H54 (cell line): ENCODE measurements at regions not wholly inside any gene's neighbourhood (a gene's known extent, or its start where the extent isn't known, plus 50 kb on each side); places are given as distances from the start of the nearest gene placed in this dataset.

Experiments used
- DNase-seq: peaks from one replicate; pipeline ENCODE4 v3.0.0; 2011; ENCODE audit warnings: low spot score, mixed read lengths; ENCODE audit not compliant: insufficient read length
- FAIRE-seq: peaks from 3 replicates; lab custom pipeline; 2011; peaks lifted over from hg19 to GRCh38; lab: Jason Lieb, UNC
- POLR2A ChIP-seq: IDR thresholded peaks from 2 replicates; pipeline ENCODE4 v1.6.1; 2011; ENCODE audit warnings: low read depth, mild to moderate bottlenecking, low read length

DNA sequence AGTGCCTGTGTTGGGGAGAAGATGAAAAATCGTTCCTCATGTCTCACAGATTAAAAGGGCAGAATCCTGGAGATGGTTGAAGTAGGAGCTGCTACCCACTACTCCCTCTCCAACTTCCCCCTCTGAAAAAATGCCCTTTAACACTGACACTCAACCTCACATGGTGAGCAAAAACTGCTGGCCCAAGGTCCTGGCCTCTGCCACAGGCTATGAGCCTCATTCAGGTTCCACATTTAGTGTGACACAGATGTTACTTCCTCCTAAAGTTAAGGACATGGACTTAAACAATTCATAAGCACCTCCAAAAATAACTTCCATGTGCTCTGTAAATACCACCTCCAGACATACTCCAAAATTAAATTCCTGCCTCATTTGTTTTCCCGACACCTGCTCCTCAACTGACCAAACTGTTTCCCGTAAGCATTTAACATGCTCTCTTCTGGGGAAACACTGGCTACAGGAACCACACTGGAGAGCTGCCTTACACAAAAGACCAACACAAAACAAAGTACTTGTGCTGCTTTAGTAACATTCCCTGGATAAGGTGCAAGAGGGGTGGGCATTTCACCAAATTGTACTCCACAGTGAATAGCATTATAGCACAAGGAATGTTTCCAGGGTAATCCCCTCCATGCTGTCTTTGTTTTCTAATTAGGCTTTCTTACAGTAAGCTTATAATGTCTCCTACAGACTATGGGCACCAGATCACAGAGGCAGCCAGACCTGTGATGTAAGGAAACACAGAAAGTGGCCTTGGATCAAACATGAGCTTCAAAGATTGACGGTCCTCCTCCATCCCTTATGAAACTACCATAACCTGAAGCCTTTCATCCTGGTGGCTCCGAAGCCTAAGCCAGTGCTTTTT is 57.0 kb downstream of the PHLDA1 start:
- TF ChIP-seq POLR2A = no peak
- DNase-seq (no peak), FAIRE-seq (no peak)

- TF ChIP-seq POLR2A = no peak
- no peak for DNase-seq
- no peak for FAIRE-seq
Measured at GRCh38 chr12:75971253-75971652, 60.3 kb downstream of the PHLDA1 start.

DNA sequence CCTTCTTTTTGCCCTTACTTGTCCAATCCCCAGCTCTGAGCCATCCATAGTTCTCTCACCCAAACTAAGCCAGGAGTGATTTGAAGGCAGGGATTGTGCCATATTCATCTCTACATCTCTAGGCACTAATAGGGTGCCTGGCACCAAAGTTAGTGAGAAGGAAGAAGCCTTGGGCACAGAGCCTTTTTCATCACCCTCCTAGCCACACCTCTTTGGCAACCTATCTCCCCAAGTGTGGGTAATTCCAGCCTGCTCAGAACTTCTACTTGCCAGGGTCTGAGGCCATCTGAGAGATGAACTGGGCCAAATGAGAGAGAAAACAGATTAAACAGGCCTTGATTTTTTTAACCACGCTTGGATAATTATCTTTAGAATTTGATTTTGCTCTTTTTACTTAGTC is 61.3 kb downstream of the PHLDA1 start:
- TF ChIP-seq POLR2A = no peak
- DNase-seq = no peak
- no peak for FAIRE-seq

- DNase-seq = no peak
- no peak for FAIRE-seq
- no peak for TF ChIP-seq POLR2A
Measured at GRCh38 chr12:75969768-75970167, 61.8 kb downstream of the PHLDA1 start.

DNA sequence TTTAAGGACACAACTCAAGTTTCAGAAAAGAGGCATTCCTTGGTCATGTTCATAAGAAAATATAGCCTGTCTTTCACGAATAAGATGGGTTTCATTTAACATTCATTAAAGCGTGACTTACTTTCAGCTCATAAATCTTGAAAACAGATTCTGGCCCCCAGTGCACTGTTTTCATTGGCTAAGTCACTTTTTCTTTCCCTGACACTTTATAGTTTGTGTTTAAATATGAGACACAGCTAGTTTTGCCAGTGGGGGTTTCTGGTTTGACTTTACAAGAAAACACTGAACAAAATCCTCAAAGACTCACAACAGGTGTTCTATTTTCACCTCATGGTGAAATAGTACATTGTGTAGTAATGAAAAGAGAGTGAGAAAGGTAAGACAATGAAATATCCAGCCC is 65.9 kb downstream of the PHLDA1 start:
- DNase-seq = no peak
- no peak for FAIRE-seq
- no peak for TF ChIP-seq POLR2A

GRCh38 chr12:75964150-75964549 is 67.4 kb downstream of the PHLDA1 start:
- FAIRE-seq (no peak), DNase-seq (no peak)
- TF ChIP-seq POLR2A = no peak

DNA sequence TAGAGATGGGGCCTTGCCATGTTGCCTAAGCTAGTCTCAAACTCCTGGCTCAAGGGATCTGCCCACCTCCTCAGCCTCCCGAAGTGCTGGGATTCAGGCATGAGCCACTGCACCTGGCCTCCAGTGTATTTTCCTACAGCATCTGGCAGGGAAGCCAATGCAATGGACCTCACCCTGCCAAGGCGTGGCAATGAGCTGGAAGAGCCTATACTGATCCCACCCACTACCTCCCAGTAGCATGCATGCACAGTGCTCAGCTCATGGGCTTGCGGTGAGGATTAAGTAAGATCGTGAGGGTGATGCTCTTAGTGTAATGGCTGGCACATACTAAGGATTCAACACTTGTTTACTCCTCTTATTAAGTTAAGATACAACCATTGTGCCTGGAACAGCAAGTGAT is 69.7 kb downstream of the PHLDA1 start:
- no peak for TF ChIP-seq POLR2A
- DNase-seq = no peak
- FAIRE-seq = no peak

DNA sequence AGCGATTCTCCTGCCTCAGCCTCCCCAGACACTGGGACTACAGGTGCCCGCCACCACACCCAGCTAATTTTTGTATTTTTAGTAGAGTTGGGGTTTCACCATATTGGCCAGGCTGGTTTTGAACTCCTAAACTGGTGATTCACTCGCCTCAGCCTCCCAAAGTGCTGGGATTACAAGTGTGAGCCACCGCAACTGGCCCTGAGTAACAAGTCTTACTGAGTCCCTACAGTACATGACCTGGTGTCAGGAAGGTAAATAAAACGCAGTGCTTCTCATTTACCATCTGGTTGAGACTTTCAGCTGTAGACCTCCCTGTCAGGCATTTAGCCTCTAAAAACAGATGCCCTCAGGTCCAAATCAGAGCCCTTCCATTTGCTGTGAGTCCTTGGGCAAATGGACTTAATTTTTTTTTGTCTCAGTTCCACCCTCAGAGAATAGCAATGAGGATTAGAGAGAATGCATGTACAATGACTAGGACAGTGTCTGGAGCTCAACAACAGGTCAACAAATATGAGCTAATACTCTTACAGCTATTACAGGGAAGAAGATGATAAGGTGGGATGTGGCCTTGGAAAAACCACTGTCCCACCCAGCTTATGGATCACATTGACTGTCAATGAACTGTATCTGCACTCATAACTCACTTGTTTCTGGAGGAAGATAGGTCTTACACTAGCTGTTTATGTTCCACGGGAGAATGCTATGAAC is 70.5 kb downstream of the PHLDA1 start:
- DNase-seq (no peak), FAIRE-seq (peak; percentile 20)
- TF ChIP-seq POLR2A = no peak

GRCh38 chr12:75960086-75960910 is 71.3 kb downstream of the PHLDA1 start:
- FAIRE-seq (no peak), DNase-seq (no peak)
- no peak for TF ChIP-seq POLR2A

- TF ChIP-seq POLR2A = no peak
- no peak for DNase-seq
- FAIRE-seq = no peak
Measured at GRCh38 chr12:75959506-75959905, 72.1 kb downstream of the PHLDA1 start.

GRCh38 chr12:75959060-75959459 is 72.5 kb downstream of the PHLDA1 start:
- no peak for TF ChIP-seq POLR2A
- DNase-seq (no peak), FAIRE-seq (no peak)

DNA sequence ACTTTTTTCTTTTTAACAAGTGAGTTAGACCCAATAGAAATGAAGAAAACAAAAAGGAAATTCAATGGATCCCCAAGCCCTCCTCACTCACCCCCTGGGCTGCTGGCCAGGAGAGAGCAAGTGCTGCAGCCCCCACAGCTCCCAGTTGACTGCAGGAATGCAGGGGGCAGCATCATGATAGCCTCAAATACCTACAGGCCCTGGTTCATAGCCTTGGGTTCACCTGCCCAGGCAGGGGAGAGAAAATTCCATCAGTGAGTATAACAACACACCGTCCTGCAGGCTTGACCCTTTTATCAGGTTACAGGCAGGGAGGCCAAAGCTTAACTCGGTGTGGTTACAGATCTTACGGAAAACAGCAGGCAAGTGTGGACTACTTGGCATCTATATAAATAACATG is 76.3 kb downstream of the PHLDA1 start:
- DNase-seq = no peak
- no peak for FAIRE-seq
- no peak for TF ChIP-seq POLR2A

DNA sequence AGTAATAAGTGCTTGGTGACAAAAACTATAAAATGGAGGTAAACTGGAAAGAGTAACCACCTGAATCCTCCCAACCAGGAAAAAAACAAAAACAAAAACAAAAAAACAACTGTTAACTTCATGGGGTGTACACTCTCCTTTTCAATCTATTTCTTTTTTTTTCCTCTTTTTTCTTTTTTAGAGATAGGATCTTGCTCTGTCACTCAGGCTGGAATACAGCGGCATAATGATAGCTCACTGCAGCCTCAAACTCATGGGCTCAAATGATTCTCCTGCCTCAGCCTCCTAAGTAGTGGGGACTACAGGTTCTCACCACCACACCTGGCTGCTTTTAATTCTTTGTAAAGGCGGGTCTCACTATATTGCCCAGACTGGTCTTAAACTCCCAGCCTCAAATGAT is 76.8 kb downstream of the PHLDA1 start:
- TF ChIP-seq POLR2A = no peak
- DNase-seq (no peak), FAIRE-seq (no peak)

DNA sequence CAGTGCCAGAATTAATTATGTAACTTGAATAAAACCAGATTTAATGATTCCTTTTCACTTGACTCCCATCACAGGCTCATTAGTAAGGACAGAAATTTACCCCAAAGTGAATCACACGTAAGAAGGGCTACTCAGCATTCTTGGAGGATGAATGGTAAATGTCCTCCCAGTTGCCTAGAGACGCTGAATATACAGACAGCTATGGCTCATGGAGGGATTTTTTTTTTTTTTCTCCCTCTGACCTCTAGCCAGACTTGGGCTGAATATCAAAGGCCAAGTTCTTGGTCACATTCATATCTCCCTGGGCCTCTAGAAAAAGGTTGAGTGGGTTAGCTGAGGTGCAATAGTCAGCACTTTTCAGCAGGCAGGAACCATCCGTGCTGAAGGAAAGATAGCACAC is 77.5 kb downstream of the PHLDA1 start:
- FAIRE-seq = peak; percentile 98

More for the DNA sequence above, 77.5 kb downstream of the PHLDA1 start:
- peak; percentile 57 for DNase-seq
- no peak for TF ChIP-seq POLR2A
